ENCODE measurements at regions not wholly inside any gene's neighbourhood (a gene's known extent, or its start where the extent isn't known, plus 50 kb on each side); places are given as distances from the start of the nearest gene placed in this dataset.
A peak's percentile ranks its signal among the peaks of the same experiment; 100 is the strongest.

DNA sequence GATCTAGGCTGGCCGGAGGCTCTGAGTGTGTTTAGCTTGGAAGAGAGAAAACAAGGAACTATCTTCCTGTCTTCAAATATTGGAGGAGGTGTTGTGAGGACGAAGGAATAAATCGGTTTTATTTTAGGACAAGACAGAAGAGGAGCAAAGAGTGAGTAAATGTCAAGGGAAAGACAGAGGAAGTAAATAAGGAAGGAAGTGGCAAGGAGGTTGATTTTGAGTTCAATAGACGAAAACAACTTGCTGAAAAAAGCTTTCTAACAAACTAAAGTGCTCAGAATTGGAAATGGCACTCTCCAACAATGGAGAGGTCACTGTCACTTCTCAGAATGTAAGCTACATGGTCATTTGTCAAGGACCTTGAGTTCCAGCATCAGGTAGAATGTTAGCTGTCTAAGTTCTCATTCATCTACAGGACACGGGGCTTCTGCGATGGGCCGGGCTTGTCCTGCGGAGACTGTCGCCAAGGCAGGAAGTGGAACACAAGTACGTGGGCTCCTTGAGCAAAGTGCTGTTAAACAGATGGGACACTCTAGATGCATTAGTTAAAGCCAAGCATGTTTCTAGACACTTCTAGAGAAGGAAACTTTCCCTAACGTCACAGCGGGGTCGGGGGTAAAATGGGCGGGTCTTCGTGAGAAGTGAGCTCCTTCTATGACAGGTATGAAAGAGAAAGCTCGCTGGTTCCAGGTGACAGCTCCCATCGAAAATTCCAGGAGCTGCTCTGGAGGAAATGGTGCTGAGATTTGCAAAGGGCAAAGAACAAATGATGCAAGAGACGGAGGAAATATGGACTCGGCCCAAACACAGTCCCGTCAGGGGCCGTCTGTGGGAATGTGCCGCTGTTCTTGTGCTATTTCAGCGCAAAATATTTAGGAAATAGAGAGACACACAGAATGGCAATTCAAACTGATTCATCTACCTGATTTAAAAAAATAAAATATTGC is 103.9 kb upstream of the UBL3 start:
- no peak for DNase-seq
- intact Hi-C loops (cut with DNase I): no loop called here

DNA sequence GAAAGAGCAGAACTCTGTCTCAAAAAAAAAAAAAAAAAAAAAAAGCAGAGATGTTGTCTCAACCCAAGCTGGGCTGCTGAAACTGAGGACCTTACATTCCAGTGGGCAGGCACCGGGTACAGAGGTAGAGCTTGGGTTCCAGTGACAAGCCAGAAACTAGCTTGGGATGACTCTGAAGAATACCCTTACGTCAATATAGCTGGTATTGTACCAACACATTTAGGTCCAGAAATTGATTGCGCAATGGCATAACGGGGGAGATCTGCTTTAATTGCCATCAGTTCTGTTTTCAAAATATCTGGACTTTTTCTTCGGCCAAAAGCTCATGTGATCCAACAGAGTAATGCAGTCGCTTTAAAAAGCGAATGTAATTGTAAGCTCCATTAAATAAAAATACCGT is 103.1 kb upstream of the UBL3 start:
- intact Hi-C loops (cut with DNase I): no loop called here
- no peak for DNase-seq

DNA sequence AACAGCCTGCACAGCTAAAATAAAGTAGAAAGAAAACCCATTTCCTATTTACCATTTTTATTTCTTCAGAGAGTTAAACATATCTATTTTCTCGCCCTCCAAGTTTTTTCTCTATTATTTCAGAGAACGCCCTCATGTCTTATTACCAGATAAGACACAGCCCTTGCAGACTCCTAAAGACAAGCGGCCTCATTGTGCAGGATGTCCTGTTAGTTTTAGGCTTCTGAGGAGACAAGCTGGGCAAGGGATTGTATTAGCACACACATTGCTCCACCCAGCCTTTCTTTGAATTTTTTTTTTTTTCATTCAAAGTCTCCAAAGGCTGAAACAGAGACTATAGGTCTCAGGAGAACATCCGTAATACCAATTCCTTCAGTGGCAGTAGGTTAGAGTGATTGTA is 101.8 kb upstream of the UBL3 start:
- intact Hi-C loops (cut with DNase I): no loop called here
- no peak for DNase-seq

DNA sequence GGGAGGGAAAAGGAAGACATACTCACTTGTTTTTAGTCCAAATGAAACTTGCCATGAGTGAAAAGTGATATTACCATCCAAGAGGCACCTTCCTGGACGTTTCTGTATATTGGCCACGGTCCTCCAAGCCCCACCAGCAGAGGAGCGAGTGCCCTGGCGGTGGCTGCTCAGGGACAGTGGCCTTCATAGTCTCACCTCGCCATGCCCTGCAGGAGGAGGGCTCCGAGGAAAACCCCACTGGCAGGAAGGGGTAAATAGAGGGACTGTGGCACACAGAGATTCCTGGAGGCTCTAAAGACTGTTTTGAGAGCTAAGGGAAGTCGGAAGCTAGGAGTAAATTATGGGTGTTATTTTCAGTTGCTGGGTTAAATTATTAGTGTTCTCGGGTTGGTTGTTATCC is 98.4 kb upstream of the UBL3 start:
- DNase-seq: no peak
- intact Hi-C loops (cut with DNase I): no loop called here

DNA sequence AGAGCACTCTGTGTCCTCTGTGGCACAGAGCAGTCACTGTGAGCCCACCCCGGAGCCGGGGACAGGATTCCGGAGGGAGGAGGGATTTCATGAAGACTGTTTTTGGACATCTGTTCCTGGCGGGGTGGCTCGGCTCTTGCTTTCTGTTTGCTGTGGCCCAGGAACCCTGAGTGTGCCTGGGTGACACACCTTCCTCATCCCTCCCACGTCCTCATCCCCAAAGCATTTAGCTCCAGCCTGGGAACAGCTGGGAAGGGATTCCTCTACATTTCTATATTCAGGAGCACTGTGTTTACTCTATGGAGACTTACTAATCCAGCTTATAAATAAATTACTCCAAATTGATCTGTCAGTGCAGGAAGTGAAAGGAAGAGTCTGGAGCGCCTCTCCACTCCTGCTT is 97.8 kb upstream of the UBL3 start:
- DNase-seq: no peak
- intact Hi-C loops (cut with DNase I): no loop called here

DNA sequence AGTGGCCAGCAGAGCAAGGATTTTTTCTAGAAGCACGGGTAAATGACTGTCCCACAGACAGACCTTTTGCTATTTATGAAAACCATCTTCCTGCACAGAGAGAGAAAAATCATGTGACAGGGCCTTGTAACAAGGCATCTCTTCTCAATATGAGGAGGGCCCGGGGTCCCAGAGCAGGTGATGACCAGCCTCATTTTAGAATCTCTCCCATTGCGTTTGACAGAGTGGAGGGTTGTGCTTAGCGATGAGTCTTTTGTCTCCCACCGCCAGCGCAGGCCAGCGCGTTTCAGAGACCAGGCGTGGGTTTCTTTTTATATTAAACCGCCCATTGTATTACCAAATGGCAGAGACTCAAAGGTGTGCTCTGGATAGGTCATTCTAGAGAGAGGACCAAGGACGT is 97.4 kb upstream of the UBL3 start:
- no peak for DNase-seq
- intact Hi-C loops (cut with DNase I): no loop called here

DNA sequence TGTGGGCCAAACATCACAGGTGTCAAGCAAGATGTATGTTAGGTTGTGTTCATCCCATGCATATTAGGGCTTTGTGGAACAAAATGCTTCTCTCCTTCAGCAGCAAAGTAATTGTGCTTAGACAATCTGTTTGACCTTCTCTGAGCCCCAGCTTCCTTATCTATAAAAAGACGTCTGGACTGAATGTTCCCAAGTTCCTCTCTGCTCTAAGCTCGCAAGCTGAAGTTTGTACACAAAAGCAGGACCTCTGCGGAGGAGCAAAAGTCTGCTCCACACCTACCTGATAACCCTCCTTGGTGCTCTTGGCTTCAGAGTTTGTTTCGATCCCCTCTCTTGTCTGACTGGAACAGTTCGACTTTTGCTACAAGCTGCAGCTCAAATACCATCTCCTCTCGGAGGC is 95.7 kb upstream of the UBL3 start:
- intact Hi-C loops (cut with DNase I): no loop called here

DNA sequence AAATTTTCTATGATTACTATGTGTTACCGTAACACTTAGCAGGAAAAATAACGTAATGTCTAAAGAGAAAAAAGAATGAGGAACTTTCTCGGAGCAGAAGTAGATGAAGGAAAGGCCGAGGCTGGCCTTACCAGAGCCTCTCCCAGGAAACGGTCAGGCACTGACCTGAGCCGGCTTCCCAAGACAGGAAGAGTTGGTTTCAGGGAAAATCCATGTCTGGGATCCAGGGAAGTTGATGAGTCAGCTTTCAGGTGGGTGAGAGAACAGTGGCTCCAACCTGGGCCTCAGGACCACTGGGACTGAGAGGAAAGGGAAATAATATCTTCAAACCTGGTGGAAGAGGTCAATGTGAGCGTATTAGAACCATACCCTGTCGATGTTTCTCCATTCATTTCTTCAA is 93.3 kb upstream of the UBL3 start:
- no peak for DNase-seq
- intact Hi-C loops (cut with DNase I): no loop called here

More for the DNA sequence above, 95.7 kb upstream of the UBL3 start:
- no peak for DNase-seq

DNA sequence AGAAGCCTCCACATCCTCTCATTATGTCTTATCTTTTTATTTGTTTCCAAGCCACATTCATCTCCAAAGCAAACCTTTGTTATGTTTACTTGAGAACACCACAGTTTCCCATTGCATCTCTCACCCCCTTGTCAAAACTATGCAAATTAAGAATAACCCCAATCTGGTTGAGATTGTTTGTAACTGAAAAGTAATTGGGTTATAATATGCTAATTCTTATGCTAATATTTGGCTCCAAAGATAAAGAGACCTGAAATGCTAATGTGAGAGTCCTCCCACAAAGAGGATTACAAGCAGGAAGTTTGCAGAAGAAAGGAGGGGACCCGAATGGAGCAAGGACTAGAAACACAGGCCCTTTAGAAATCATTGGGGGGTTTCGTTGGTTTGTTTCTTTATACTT is 92.9 kb upstream of the UBL3 start:
- intact Hi-C loops (cut with DNase I): no loop called here
- DNase-seq: no peak

DNA sequence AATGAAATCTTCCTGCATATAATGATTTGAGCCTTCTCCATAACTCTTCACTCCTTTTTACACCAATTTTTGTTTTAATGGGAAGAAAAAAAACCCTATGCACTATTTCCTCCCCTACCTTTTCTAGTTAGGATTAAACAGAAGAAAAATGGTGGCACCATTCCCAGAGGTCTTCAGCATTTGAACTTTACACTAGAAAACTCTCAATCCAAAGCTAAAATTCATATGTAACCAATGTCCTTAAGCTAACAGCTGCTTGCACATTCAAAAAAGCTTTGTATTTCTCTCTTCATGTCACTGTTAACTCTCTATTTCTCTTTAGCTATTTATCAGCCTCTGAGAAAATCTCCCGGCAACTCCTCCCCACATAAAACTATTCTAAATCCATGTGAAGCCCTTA is 90.3 kb upstream of the UBL3 start:
- no peak for DNase-seq
- intact Hi-C loops (cut with DNase I): no loop called here

DNA sequence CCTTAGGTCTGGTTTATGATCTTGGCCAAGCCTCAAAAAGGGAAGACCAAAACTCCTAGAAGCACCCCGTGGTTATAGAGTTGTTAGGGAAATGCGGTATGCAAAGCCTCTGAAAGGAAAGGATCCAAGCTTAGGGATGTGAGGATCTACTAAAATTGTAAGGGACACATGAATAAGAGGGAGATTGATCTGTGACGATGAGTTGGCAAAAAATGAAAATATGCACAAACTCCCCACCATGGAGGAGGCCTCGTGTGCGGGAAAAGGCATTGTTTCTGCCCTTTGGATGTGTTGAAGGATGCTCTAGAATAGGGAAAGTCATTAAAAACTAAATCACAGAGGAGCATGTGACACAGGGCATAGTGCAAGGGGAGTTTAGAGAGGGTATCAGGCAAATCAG is 88.7 kb upstream of the UBL3 start:
- no peak for DNase-seq

DNA sequence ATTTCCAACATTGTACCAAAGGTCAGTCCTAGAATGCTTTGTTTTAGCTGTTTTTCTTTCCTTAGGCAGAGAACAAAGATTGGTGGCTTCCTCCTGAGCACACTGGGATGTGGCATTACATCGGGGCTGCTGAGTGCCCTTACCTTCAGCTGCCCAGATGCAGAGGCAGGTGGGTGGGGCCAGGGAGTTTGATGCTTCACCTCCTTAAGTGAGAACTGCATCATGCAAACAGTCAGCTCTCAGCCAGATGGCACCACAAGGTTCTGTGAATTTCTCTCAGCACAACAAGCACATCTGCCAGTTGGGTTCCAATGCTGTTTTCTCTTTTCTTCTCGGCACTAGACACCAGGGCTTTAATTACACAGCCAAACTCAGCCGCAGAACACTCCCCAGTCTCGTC is 87.4 kb upstream of the UBL3 start:
- intact Hi-C loops (cut with DNase I): no loop called here
- DNase-seq: peak in 15 of 42 donors; percentile 12 to 64 (median 30)

More for the DNA sequence above, 88.7 kb upstream of the UBL3 start:
- intact Hi-C loops (cut with DNase I): no loop called here

DNA sequence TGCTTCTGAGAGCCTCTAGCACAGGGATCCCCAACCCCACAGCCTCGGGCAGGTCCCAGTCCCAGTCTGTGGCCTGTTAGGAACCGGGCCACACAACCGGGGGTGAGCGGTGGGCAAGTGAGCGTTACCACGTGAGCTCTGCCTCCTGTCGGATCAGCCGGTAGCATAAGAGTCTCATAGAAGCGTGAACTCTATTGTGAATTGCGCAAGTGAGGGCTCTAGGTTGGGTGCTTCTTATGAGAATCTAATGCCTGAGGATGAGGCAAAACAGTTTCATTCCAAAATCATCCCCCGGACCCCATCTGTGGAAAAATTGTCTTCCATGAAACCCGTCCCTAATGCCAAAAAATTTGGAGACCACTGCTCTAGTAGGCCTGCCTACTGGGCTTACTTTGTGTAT is 87.0 kb upstream of the UBL3 start:
- no peak for DNase-seq
- intact Hi-C loops (cut with DNase I): no loop called here

DNA sequence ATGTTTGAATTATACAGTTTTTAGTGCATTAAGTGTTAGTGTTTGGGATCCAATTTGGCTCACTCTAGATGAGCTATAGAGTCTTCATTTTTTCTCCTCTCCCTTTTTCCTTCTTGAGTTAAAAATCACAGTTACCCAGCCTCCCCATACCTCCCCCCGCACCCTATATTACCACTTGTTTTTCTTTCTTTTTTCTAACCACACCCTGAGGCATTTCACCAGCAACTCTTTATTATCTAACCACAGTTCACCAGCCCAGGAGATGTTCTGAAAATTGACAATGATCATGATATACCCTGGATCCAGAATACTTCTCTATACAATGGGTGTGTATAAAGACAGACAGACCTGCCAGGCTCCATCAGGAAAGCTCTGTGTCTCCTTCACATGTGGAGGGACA is 86.5 kb upstream of the UBL3 start:
- intact Hi-C loops (cut with DNase I): no loop called here
- DNase-seq: no peak

DNA sequence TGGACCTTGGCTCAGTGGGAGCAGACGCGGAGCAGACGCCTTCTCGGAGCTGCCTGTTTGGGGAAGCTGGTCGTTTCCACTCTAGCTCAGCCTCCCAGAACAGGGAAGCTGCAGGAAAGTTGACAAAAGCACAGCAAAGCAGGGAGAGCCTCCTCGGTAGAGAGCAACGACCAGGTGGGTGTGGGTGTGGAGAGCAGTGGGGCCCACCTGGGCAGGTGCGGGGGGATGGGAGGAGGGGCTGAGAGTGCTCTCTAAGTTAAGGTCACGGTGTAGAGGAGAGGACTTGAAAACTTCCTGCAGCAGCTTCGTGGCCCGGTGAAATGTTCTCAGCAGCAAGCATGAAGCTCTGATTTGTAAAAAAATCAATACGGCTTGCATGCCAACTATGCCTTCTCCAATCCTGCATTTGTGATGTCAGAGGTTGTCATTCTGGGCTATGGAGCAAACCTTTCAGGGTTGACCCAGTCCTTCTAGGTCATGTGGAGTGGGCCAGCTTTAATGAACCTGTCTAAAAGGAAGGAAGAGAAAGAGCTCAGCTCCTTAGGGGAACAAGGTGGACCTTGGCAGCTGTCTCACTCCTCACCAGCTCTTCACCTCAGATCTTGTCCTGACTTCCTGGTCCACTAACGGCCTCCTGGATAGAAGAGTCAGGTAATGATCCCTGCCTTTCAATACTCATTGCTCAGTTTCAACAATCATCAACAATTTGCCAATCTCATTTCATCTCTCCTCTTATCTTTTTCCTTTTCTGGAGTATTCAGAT is 85.8 kb upstream of the UBL3 start:
- DNase-seq: peak in 22 of 42 donors; percentile 9 to 57 (median 36)
- intact Hi-C loops (cut with DNase I): no loop called here

DNA sequence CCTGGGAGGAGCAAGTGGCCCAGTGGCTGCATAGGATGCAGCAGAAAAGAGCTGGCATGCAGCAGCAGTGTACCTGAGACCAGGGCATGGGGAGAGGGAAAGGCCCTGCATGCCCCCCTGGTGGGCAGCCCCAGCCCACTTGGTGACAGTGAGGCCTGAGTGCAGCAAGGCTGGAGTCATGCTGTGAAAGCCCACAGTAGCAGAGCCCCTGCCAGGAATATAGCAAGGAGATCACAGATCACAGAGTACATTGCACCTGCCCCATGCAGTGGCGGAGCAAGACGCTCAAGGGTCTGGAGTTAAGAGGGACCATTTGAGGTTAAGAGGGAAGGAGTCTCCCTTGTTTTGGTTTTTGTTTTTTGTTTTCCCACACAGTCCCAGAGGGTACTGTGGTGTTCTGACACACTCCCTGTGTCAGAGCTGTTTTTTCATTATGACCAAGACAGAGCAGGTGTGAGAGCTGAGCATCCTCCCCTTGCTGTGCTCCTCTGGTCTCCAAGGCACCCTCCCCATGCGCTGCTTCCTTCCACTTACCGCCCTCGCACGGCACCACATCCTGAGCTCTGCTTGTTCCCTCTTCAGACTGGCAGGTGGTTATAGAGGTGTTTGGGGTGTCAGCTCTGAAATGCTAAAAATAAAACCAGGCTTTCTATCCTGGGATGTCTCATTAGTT is 85.0 kb upstream of the UBL3 start:
- peak; percentile 32 to 92 (median 74) for DNase-seq
- intact Hi-C loops (cut with DNase I): no loop called here

DNA sequence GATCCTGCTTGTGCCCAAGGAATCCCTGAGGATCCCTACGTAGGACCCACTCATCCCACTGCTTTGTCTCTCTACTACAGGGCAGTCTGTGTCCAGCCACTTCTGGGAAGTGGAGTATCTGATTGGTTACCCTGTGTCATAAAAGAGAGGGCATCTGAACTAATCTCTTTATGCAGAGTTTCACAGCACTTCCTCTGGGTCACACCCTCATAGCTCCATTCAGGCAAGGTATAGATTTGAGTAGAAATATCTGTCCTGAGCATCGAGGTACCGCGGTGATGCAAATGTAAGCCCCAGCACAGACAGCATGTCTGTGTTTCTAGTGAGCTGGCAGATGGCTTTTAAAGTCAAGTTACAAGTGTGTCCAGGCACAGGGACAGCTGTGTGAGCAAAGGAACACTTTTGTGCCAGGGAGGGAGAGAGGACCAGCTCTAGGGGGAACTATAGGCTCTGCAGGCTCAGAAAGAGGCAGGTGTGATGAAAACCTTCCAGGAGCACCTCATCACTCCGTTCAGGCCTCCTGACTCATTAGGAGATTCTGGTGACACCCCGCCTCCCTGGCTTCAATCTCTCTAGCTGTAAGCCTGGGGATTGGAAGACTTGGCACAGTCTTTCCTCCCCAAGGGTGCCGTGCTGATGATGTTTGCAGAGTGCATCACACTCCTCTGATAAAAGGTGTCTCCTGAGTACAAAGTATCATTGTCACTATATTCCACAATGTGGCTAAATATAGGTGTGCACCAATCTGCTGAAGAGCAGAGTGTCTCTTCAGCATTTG is 84.3 kb upstream of the UBL3 start:
- peak; percentile 33 to 96 (median 77) for DNase-seq
- intact Hi-C loops (cut with DNase I): no loop called here

DNA sequence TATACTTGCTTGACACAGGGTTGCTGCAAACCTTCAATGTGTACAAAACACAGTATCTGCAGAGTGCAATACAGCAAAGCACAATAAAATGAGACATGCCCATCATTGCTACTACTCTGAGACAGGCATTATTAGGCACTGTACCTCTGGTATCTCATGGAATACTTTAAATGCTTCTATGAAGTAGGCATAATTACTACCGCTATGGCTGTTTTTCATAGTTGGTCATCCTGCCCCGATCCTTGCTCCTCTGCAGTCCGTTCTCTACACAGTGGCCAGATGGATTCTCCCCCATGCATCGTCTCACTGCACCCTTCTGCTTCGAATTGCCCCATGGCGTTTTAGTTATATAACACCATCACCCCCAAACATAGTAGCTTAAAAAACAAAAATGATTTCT is 83.0 kb upstream of the UBL3 start:
- intact Hi-C loops (cut with DNase I): no loop called here

DNA sequence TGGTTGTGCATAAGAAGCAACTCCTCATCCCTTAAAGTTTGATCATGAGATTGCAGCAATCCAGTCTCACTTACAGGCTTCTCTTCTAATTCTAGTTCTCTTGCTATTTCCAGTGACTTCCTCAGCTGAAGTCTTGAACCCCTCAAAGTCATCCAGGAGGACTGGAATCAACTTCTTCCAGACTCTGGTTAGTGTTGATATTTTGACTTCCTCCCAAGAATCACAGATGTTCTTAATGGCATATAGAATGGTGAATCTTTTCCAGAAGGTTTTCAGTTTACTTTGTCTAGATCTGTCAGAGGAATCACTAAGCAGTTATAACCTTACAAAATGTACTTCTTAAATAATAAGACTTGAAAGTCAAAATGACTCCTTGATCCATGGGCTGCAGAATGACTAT is 81.3 kb upstream of the UBL3 start:
- no peak for DNase-seq
- intact Hi-C loops (cut with DNase I): no loop called here

More for the DNA sequence above, 83.0 kb upstream of the UBL3 start:
- DNase-seq: no peak
